Pancreas (tissue), 10 donors: ENCODE measurements at regions not wholly inside any gene's neighbourhood (a gene's known extent, or its start where the extent isn't known, plus 50 kb on each side); places are given as distances from the start of the nearest gene placed in this dataset.

Experiments
- ATAC-seq, 4 donors: fragments of 200-7000 bp; cut with Tn5 transposase; one replicate each; pipeline versions ENCODE4 v1.8.0 to v1.9.1; 2020; ENCODE audit warnings: mild to moderate bottlenecking in 4 of 4, moderate library complexity in 4 of 4
- DNase-seq, 6 donors: peaks; one replicate each; pipeline ENCODE4 v3.0.0-alpha.2; 2020
- FAIRE-seq: peaks from 2 replicates; lab custom pipeline; 2012; peaks lifted over from hg19 to GRCh38; lab: Jason Lieb, UNC
- H3K27ac ChIP-seq, 4 donors: fragments of 200-600 bp; sonication (generic); 1 replicate in 3 of 4; 2 replicates in 1 of 4; pipeline versions ENCODE4 v1.5.0 to v1.8.0; 2020
- H3K27me3 ChIP-seq, 4 donors: fragments of 200-600 bp; one replicate each; pipeline ENCODE4 v1.8.0; 2021
- H3K36me3 ChIP-seq, 3 donors: fragments of 200-600 bp; sonication (generic) in 1 of 3; one replicate each; pipeline versions ENCODE4 v1.5.0 to v1.8.0; 2020 to 2021
- H3K4me1 ChIP-seq, 3 donors: fragments of 200-600 bp; one replicate each; pipeline ENCODE4 v1.8.0; 2021
- H3K4me3 ChIP-seq, 4 donors: fragments of 200-600 bp; sonication (generic) in 2 of 4; one replicate each; pipeline versions ENCODE4 v1.5.0 to v1.8.0; 2020 to 2021
- H3K9me3 ChIP-seq, 4 donors: fragments of 200-600 bp; one replicate each; pipeline ENCODE4 v1.8.0; 2021
- CTCF ChIP-seq, 4 donors: fragments of 200-600 bp; sonication (generic) in 3 of 4; IDR thresholded peaks; one replicate each; pipeline versions ENCODE4 v1.5.0 to v1.8.0; 2021; ENCODE audit warnings: antibody characterized with exemption in 4 of 4
- WGBS, 2 donors: extraction: QIAGEN DNeasy Blood & Tissue Kit; methylation state at CpG; one replicate each; pipeline ENCODE4 v1.1.7; 2013; 5-methylcytosine and 5-hydroxymethylcytosine counted together
- intact Hi-C, 3 donors: fragments of 100-400 bp; cut with DNase I; formaldehyde crosslinking; loops; one replicate each; pipeline versions ENCODE4 v1.11.1 to v1.14.2; 2022
- donor health status: healthy with polysubstance abuse.
- donor health status: DM: no; HTN: no; CAD: no; lungs with moderate emphysema.
- donor health status: DM: no; HTN: no; CAD: no.
- donor health status: control.
- donor health status: control.
- donor health status: Bipolar disorder and iron deficiency.
- donor health status: DM: yes; HTN: yes; CAD: no.
- donor health status: DM: no; HTN: no; CAD: no.
- donor health status: DM: no; HTN: no; CAD: no.
- donor health status: DM: yes; HTN: yes; CAD: no.

- Histone ChIP-seq H3K36me3 (no peaks in the 10 kb centered on the region), H3K9me3 (no peaks in the 10 kb centered on the region), H3K4me3 (no peak overlapping the region), H3K27me3 (no peaks in the 10 kb centered on the region), H3K27ac (no peak overlapping the region), H3K4me1 (no peaks in the 10 kb centered on the region)
- ATAC-seq = no peak
- intact Hi-C loops = no loop called here
- 63 to 77% methylated on average over 1 of the region's 1 CpG for WGBS, 2 donors
- no peak for DNase-seq
- no peak for FAIRE-seq
- no peak for TF ChIP-seq CTCF (IDR thresholded peaks at IDR 0.05)
These were observed 324.4 kb downstream of the NDFIP2 start for GRCh38 chr13:79805317-79805716.

- 87 to 89% methylated on average over 4 of the region's 4 CpGs for WGBS, 2 donors
These were observed 323.0 kb downstream of the NDFIP2 start for GRCh38 chr13:79803989-79804388.

GRCh38 chr13:79803296-79803695 is 322.3 kb downstream of the NDFIP2 start:
- Histone ChIP-seq H3K27ac (no peak overlapping the region), H3K36me3 (no peaks in the 10 kb centered on the region), H3K4me1 (no peaks in the 10 kb centered on the region), H3K9me3 (no peaks in the 10 kb centered on the region), H3K4me3 (no peak overlapping the region), H3K27me3 (no peaks in the 10 kb centered on the region)
- intact Hi-C loops = no loop called here
- 73 to 75% methylated on average over 2 of the region's 2 CpGs for WGBS, 2 donors
- no peak for DNase-seq
- TF ChIP-seq CTCF (IDR thresholded peaks at IDR 0.05) = no peak
- ATAC-seq = no peak
- FAIRE-seq = no peak

More at GRCh38 chr13:79803989-79804388, 323.0 kb downstream of the NDFIP2 start:
- H3K36me3 ChIP-seq = no peaks in the 10 kb centered on the region
- TF ChIP-seq CTCF (IDR thresholded peaks at IDR 0.05) = no peak
- H3K4me1 ChIP-seq = no peaks in the 10 kb centered on the region
- no peaks in the 10 kb centered on the region for H3K9me3 ChIP-seq
- no peak for ATAC-seq
- no peak for DNase-seq
- intact Hi-C loops = no loop called here
- no peak overlapping the region for H3K27ac ChIP-seq
- no peaks in the 10 kb centered on the region for H3K27me3 ChIP-seq
- no peak overlapping the region for H3K4me3 ChIP-seq
- FAIRE-seq = no peak

- intact Hi-C loops = no loop called here
These were observed 321.6 kb downstream of the NDFIP2 start for GRCh38 chr13:79802389-79803085.

More at GRCh38 chr13:79802389-79803085, 321.6 kb downstream of the NDFIP2 start:
- H3K4me3 ChIP-seq = no peak overlapping the region
- 65 to 78% methylated on average over 2 of the region's 2 CpGs for WGBS, 2 donors
- H3K36me3 ChIP-seq = no peaks in the 10 kb centered on the region
- DNase-seq (no peak), FAIRE-seq (no peak), ATAC-seq (no peak)
- no peaks in the 10 kb centered on the region for H3K27me3 ChIP-seq
- TF ChIP-seq CTCF (IDR thresholded peaks at IDR 0.05) = no peak
- no peaks in the 10 kb centered on the region for H3K4me1 ChIP-seq
- H3K27ac ChIP-seq = no peak overlapping the region
- no peaks in the 10 kb centered on the region for H3K9me3 ChIP-seq
